ENCODE measurements at regions not wholly inside any gene's neighbourhood (a gene's known extent, or its start where the extent isn't known, plus 50 kb on each side); places are given as distances from the start of the nearest gene placed in this dataset.

DNA sequence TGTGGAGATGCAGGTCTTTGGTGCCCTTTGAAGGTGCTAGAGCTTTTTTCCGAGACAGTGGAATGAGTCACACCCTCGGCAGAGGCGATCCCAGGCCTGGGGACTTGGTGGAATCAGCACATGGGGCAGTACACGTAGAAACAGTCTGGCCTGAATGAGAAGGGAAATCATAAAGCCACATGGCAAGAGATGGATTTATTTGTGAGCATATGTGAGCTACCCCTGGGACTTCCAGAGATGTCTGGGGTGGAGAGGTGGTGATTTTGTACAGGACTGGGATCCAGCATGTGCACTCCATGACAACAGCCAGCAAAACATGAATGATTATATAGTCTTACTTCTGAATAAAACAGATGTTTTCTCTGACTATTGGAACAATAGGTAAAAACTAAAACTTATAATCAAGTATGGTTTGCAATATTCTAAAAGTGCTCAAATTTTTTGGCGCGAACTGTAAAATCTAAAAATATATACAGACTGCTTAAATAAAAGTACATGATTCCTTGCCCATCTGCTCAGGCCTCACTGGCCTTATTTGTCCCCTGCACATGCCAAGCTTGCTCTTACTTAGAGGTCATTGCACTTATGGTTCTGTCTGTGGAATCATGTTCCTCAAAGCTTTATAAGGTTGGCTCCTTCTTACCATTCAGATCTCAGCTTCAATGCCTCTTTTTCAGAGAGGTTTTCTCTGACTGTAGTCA, 54.7 kb upstream of the SMARCA2 start:
- no peak for DNase-seq (ENCODE audit: low read depth)

DNA sequence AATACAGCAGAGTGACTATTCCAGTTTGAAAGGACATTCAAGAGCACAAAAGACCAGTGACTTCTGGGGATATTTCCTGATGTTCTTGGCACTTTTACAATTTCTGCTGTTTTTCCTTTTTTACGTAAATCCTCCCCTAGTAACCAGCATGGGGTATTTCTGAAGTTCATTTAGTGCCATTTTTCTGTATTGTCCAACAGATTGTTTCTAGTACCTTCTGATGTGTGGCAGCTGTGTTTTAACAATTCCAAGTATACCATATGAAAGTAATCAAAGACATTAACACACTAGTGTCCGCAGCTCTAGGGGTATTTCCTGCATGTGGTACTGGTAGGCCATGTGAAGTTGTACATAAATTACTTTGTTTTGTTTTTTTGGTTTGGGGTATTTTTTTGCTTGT, 53.0 kb upstream of the SMARCA2 start:
- DNase-seq (ENCODE audit: low read depth), result no peak

DNA sequence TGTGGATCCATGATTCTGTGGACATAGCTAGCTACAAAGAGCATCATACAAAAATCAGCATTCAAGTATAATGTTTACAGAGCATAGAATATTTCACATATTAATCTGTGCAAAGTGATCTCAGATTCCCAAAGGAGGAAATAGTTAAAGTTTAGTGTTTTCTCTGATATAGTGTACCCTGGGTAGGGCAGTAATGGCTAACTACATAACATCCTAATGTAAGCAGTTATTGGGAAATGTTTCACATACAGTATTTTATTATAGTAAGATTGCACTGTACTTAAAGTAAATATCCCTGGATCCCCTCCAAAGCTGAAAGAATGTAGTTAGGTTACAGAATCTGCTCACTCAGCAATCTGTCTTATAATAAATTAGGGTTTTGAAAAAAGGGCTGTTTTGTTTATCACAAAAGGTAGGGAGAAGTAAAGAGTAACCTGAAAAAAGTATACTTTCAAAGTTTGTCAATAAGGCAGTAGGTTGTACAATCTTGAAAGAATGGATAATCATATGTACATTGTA, 52.5 kb upstream of the SMARCA2 start:
- DNase-seq (ENCODE audit: low read depth), result no peak

DNA sequence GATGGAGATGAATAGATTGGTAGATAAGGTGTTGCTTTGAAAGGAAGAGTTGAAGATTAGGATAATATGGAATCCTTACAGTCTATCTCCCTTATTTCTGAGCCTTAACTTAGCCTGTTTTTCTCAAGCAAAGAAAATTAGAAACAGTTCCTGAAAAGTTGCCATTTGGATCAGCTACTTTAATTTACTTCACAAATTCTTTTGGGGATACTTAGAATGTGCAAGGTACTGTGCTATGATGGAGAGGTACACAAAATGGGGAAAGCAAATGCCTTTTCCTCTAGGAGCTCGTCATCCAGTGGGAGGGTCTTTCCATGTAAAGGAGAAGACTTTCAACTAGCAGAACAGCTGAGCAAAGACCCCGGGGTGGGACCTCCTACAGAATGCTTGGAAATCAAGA, 51.1 kb upstream of the SMARCA2 start:
- no peak for DNase-seq (ENCODE audit: low read depth)

All from GM04504 (cell line).